H9 (cell line): ENCODE measurements at regions not wholly inside any gene's neighbourhood (a gene's known extent, or its start where the extent isn't known, plus 50 kb on each side); places are given as distances from the start of the nearest gene placed in this dataset.

ENCODE experiments used
- DNase-seq: peaks from one replicate; pipeline ENCODE4 v3.0.0-alpha.2; 2017
- H2AFZ ChIP-seq: one replicate; pipeline ENCODE4 v1.6.1; 2013; ENCODE audit warnings: mild to moderate bottlenecking, low read length, control low read depth, moderate library complexity
- H2AK5ac ChIP-seq: 2 replicates; pipeline ENCODE4 v1.6.1; 2013; ENCODE audit warnings: low read length, control low read depth, mixed read lengths; ENCODE audit not compliant: insufficient read length
- H2BK120ac ChIP-seq: one replicate; pipeline ENCODE4 v1.6.1; 2013; ENCODE audit warnings: low read depth, mild to moderate bottlenecking, low read length, control low read depth, inconsistent platforms; ENCODE audit not compliant: poor library complexity, severe bottlenecking
- H2BK12ac ChIP-seq: 2 replicates; pipeline ENCODE4 v1.6.1; 2013; ENCODE audit warnings: low read length, control low read depth, mixed read lengths, low read depth; ENCODE audit not compliant: insufficient read length
- H2BK15ac ChIP-seq: 2 replicates; pipeline ENCODE4 v1.6.1; 2013; ENCODE audit warnings: low read depth, low read length, control low read depth
- H2BK20ac ChIP-seq: one replicate; pipeline ENCODE4 v1.6.1; 2013; ENCODE audit warnings: low read depth, mild to moderate bottlenecking, low read length, control low read depth, inconsistent platforms; ENCODE audit not compliant: poor library complexity, severe bottlenecking
- H2BK5ac ChIP-seq: 2 replicates; pipeline ENCODE4 v1.6.1; 2013; ENCODE audit warnings: low read length, control low read depth, mixed read lengths; ENCODE audit not compliant: insufficient read length
- H3K14ac ChIP-seq: 2 replicates; pipeline ENCODE4 v1.6.1; 2013; ENCODE audit warnings: low read length, control low read depth; ENCODE audit not compliant: insufficient read depth
- H3K18ac ChIP-seq: 2 replicates; pipeline ENCODE4 v1.6.1; 2013; ENCODE audit warnings: low read depth, mild to moderate bottlenecking, mixed read lengths, low read length, control low read depth; ENCODE audit not compliant: insufficient read length
- H3K23ac ChIP-seq: 2 replicates; pipeline ENCODE4 v1.6.1; 2013; ENCODE audit warnings: low read length, control low read depth, mixed read lengths, low read depth; ENCODE audit not compliant: insufficient read length
- H3K23me2 ChIP-seq: 2 replicates; pipeline ENCODE4 v1.6.1; 2013; ENCODE audit warnings: low read depth, mild to moderate bottlenecking, mixed read lengths, low read length, control low read depth; ENCODE audit not compliant: insufficient read length, poor library complexity, severe bottlenecking
- H3K27ac ChIP-seq: 2 replicates; pipeline ENCODE4 v1.5.1; 2013; ENCODE audit warnings: low read length, control low read depth, mixed read lengths, low read depth; ENCODE audit not compliant: insufficient read length
- H3K27me3 ChIP-seq: 2 replicates; pipeline ENCODE4 v1.6.1; 2013; ENCODE audit warnings: low read length, control low read depth, inconsistent platforms; ENCODE audit not compliant: insufficient read depth
- H3K4ac ChIP-seq: 2 replicates; pipeline ENCODE4 v1.6.1; 2013; ENCODE audit warnings: low read depth, mild to moderate bottlenecking, control low read depth, inconsistent platforms, low read length, moderate library complexity
- H3K4me1 ChIP-seq: 2 replicates; pipeline ENCODE4 v1.6.1; 2013; ENCODE audit warnings: low read length, control low read depth, inconsistent platforms; ENCODE audit not compliant: insufficient read depth
- H3K4me2 ChIP-seq: 2 replicates; pipeline ENCODE4 v1.6.1; 2013; ENCODE audit warnings: low read length, control low read depth, mixed read lengths; ENCODE audit not compliant: insufficient read length, insufficient read depth
- H3K56ac ChIP-seq: 2 replicates; pipeline ENCODE4 v1.6.1; 2013; ENCODE audit warnings: low read depth, mild to moderate bottlenecking, mixed read lengths, low read length, control low read depth; ENCODE audit not compliant: insufficient read length
- H3K79me1 ChIP-seq: 2 replicates; pipeline ENCODE4 v1.6.1; 2013; ENCODE audit warnings: low read depth, mild to moderate bottlenecking, moderate library complexity, low read length, control low read depth, inconsistent platforms; ENCODE audit not compliant: insufficient read depth, poor library complexity, severe bottlenecking
- H3K79me2 ChIP-seq: 2 replicates; pipeline ENCODE4 v1.6.1; 2013; ENCODE audit warnings: low read length, control low read depth, inconsistent platforms; ENCODE audit not compliant: insufficient read depth
- H3K9ac ChIP-seq: 2 replicates; pipeline ENCODE4 v1.6.1; 2013; ENCODE audit warnings: low read length, control low read depth, mixed read lengths; ENCODE audit not compliant: insufficient read length; ENCODE audit errors: extremely low read depth
- H3K9me3 ChIP-seq: one replicate; pipeline ENCODE4 v1.6.1; 2013; ENCODE audit warnings: low read depth, low read length, inconsistent platforms; ENCODE audit not compliant: control insufficient read depth
- H3T11ph ChIP-seq: one replicate; pipeline ENCODE4 v1.6.1; 2013; ENCODE audit warnings: mild to moderate bottlenecking, low read length, control low read depth, inconsistent platforms
- H4K20me1 ChIP-seq: one replicate; pipeline ENCODE4 v1.6.1; 2013; ENCODE audit not compliant: control insufficient read depth, insufficient read length, insufficient read depth
- H4K5ac ChIP-seq: 2 replicates; pipeline ENCODE4 v1.6.1; 2013; ENCODE audit warnings: low read depth, mild to moderate bottlenecking, mixed read lengths, low read length, control low read depth; ENCODE audit not compliant: insufficient read length
- H4K8ac ChIP-seq: replicated peaks from 2 replicates; pipeline ENCODE4 v1.6.1; 2013; ENCODE audit warnings: low read length, control low read depth, mixed read lengths, low read depth; ENCODE audit not compliant: insufficient read length
- H4K91ac ChIP-seq: 2 replicates; pipeline ENCODE4 v1.6.1; 2013; ENCODE audit warnings: low read depth, mild to moderate bottlenecking, moderate library complexity, mixed read lengths, low read length, control low read depth; ENCODE audit not compliant: insufficient read length
- H3K27ac Mint-ChIP-seq, 3 experiments: 2 replicates in 2 of 3; 3 replicates in 1 of 3; pipeline ENCODE4 v1.8.0; 2020 to 2021; ENCODE audit warnings: mixed read lengths in 3 of 3, mild to moderate bottlenecking in 1 of 3, moderate library complexity in 1 of 3
- H3K27me3 Mint-ChIP-seq: 2 replicates; pipeline ENCODE4 v1.8.0; 2021; ENCODE audit warnings: low read depth, mild to moderate bottlenecking, moderate library complexity, mixed read lengths
- H3K36me3 Mint-ChIP-seq, 3 experiments: 2 replicates in 2 of 3; 3 replicates in 1 of 3; pipeline ENCODE4 v1.8.0; 2020 to 2021; ENCODE audit warnings: low read depth in 3 of 3, mixed read lengths in 3 of 3; ENCODE audit not compliant: insufficient read depth in 1 of 3
- H3K4me1 Mint-ChIP-seq, 2 experiments: 2 replicates each; pipeline ENCODE4 v1.8.0; 2020; ENCODE audit warnings: mixed read lengths in 2 of 2
- H3K4me3 Mint-ChIP-seq, 2 experiments: 2 replicates in 1 of 2; 3 replicates in 1 of 2; pipeline ENCODE4 v1.8.0; 2020 to 2021; ENCODE audit warnings: mild to moderate bottlenecking in 2 of 2, mixed read lengths in 2 of 2, moderate library complexity in 1 of 2
- H3K9me3 Mint-ChIP-seq, 2 experiments: 2 replicates in 1 of 2; 3 replicates in 1 of 2; pipeline ENCODE4 v1.8.0; 2020; ENCODE audit warnings: mild to moderate bottlenecking in 2 of 2, mixed read lengths in 2 of 2, moderate library complexity in 1 of 2
- CTCF ChIP-seq: fragments of 200-600 bp; sonication (generic); conservative IDR thresholded peaks from 3 replicates; pipeline ENCODE4 v1.8.0; 2021; ENCODE audit warnings: antibody characterized with exemption, mild to moderate bottlenecking
- WGBS: extraction: QIAGEN DNeasy Blood & Tissue Kit; methylation state at CpG from one replicate; pipeline ENCODE4 v1.1.7; 2013; ENCODE audit warnings: missing lambda C conversion rate, low lambda C conversion rate, mixed read lengths; ENCODE audit not compliant: insufficient read length; ENCODE audit errors: extremely low coverage; 5-methylcytosine and 5-hydroxymethylcytosine counted together

- H2AK5ac ChIP-seq: no peak overlapping the region
- H4K20me1 ChIP-seq: no peaks in the 10 kb centered on the region
- no peak for TF ChIP-seq CTCF
- no peak overlapping the region for H4K91ac ChIP-seq
- no peaks in the 10 kb centered on the region for H3K23me2 ChIP-seq
- no peak overlapping the region for H3K27ac ChIP-seq
- Mint-ChIP-seq H3K27ac (no peak overlapping the region), H3K4me3 (no peak overlapping the region), H3K27me3 (peaks cover 6% of the 10 kb centered on the region), H3K9me3 (no peaks in the 10 kb centered on the region), H3K36me3 (no peaks in the 10 kb centered on the region), H3K4me1 (peaks cover 15 to 30% of the 10 kb centered on the region in 2 experiments)
- H3K14ac ChIP-seq: no peak overlapping the region
- H2BK15ac ChIP-seq: no peak overlapping the region
- H3K23ac ChIP-seq: no peak overlapping the region
- DNase-seq: no peak
- no peaks in the 10 kb centered on the region for H3K79me2 ChIP-seq
- H3K4me2 ChIP-seq: no peak overlapping the region
- no peak overlapping the region for H4K8ac ChIP-seq
- H3K9ac ChIP-seq: no peak overlapping the region
- H3K27me3 ChIP-seq: no peaks in the 10 kb centered on the region; the same call in 1 of the 2 replicates
- no peak overlapping the region for H3K56ac ChIP-seq
- no peak overlapping the region for H2AFZ ChIP-seq
- no peak overlapping the region for H2BK120ac ChIP-seq
- no peak overlapping the region for H3K18ac ChIP-seq
- H3K79me1 ChIP-seq: no peaks in the 10 kb centered on the region
- no peak overlapping the region for H2BK5ac ChIP-seq
- no peaks in the 10 kb centered on the region for H3K9me3 ChIP-seq
- no peak overlapping the region for H2BK20ac ChIP-seq
- H3K4me1 ChIP-seq: no peaks in the 10 kb centered on the region; the same call in 1 of the 2 replicates
- H4K5ac ChIP-seq: no peak overlapping the region
- no CpG with 5 or more reads among the region's 11 CpGs for WGBS
- no peak overlapping the region for H2BK12ac ChIP-seq
- H3K4ac ChIP-seq: no peak overlapping the region
- H3T11ph ChIP-seq: no peak overlapping the region
Observed at GRCh38 chr1:22314706-22315105, 136.9 kb upstream of the ZBTB40 start.
